Liver (tissue), 8 donors: ENCODE measurements at regions not wholly inside any gene's neighbourhood (a gene's known extent, or its start where the extent isn't known, plus 50 kb on each side); places are given as distances from the start of the nearest gene placed in this dataset.

Experiments used
- DNase-seq: peaks from one replicate; pipeline ENCODE4 v3.0.0-alpha.2; 2017; ENCODE audit warnings: low spot score
- H3K27ac ChIP-seq, 2 donors: one replicate each; pipeline ENCODE4 v1.7.0; 2013; ENCODE audit warnings: inconsistent platforms in 2 of 2, low read length in 2 of 2, control low read depth in 1 of 2, low read depth in 1 of 2, mild to moderate bottlenecking in 1 of 2
- H3K27me3 ChIP-seq, 4 donors: one replicate each; pipeline versions ENCODE4 v1.6.1 to v1.7.0; 2013; ENCODE audit warnings: low read length in 3 of 4, inconsistent platforms in 1 of 4, mild to moderate bottlenecking in 1 of 4, moderate library complexity in 1 of 4; ENCODE audit not compliant: control insufficient read depth in 4 of 4, insufficient read depth in 4 of 4
- H3K36me3 ChIP-seq, 4 donors: one replicate each; pipeline versions ENCODE4 v1.6.1 to v1.7.0; 2013; ENCODE audit warnings: low read length in 3 of 4, mild to moderate bottlenecking in 3 of 4, low read depth in 1 of 4, moderate library complexity in 1 of 4; ENCODE audit not compliant: control insufficient read depth in 4 of 4, insufficient read depth in 3 of 4
- H3K4me1 ChIP-seq, 4 donors: one replicate each; pipeline versions ENCODE4 v1.6.1 to v1.7.0; 2013; ENCODE audit warnings: low read length in 3 of 4, mild to moderate bottlenecking in 3 of 4, moderate library complexity in 1 of 4; ENCODE audit not compliant: control insufficient read depth in 4 of 4, insufficient read depth in 4 of 4
- H3K4me3 ChIP-seq, 3 donors: one replicate each; pipeline versions ENCODE4 v1.6.1 to v1.7.0; 2013; ENCODE audit warnings: low read length in 3 of 3, control low read depth in 1 of 3, low read depth in 1 of 3, mild to moderate bottlenecking in 1 of 3
- H3K9ac ChIP-seq, 2 donors: one replicate each; pipeline ENCODE4 v1.7.0; 2013; ENCODE audit warnings: low read length in 2 of 2, mild to moderate bottlenecking in 2 of 2, moderate library complexity in 2 of 2, control low read depth in 1 of 2, low read depth in 1 of 2
- H3K9me3 ChIP-seq, 4 donors: one replicate each; pipeline versions ENCODE4 v1.6.1 to v1.7.0; 2013; ENCODE audit warnings: low read length in 3 of 4; ENCODE audit not compliant: control insufficient read depth in 4 of 4
- EGR1 ChIP-seq, 2 donors: IDR thresholded peaks; 2 replicates each; pipeline ENCODE4 v1.6.1; 2016 to 2018; ENCODE audit warnings: antibody characterized with exemption in 2 of 2, low read depth in 2 of 2
- FOXA1 ChIP-seq: IDR thresholded peaks from 2 replicates; pipeline ENCODE4 v1.6.1; 2016; ENCODE audit warnings: antibody characterized with exemption
- FOXA2 ChIP-seq: IDR thresholded peaks from 2 replicates; pipeline ENCODE4 v1.6.1; 2016; ENCODE audit warnings: antibody characterized with exemption
- GABPA ChIP-seq, 2 donors: IDR thresholded peaks in 1 of 2; conservative IDR thresholded peaks in 1 of 2; 2 replicates each; pipeline ENCODE4 v1.6.1; 2016; ENCODE audit warnings: antibody characterized with exemption in 2 of 2, mild to moderate bottlenecking in 1 of 2, moderate library complexity in 1 of 2
- HNF4A ChIP-seq, 2 donors: conservative IDR thresholded peaks; 2 replicates each; pipeline ENCODE4 v1.6.1; 2016; ENCODE audit warnings: antibody characterized with exemption in 2 of 2, mild to moderate bottlenecking in 2 of 2
- HNF4G ChIP-seq: IDR thresholded peaks from 2 replicates; pipeline ENCODE4 v1.6.1; 2016; ENCODE audit warnings: antibody characterized with exemption
- JUND ChIP-seq, 2 donors: IDR thresholded peaks; 2 replicates each; pipeline ENCODE4 v1.6.1; 2016; ENCODE audit warnings: antibody characterized with exemption in 2 of 2
- NR2F2 ChIP-seq: IDR thresholded peaks from 2 replicates; pipeline ENCODE4 v1.6.1; 2016; ENCODE audit warnings: antibody characterized with exemption
- RAD21 ChIP-seq, 2 donors: IDR thresholded peaks; 2 replicates each; pipeline ENCODE4 v1.6.1; 2016; ENCODE audit warnings: antibody characterized with exemption in 2 of 2, mild to moderate bottlenecking in 2 of 2
- RXRA ChIP-seq, 2 donors: IDR thresholded peaks; 2 replicates each; pipeline ENCODE4 v1.6.1; 2017 to 2018; ENCODE audit warnings: antibody characterized with exemption in 2 of 2, mild to moderate bottlenecking in 1 of 2
- SP1 ChIP-seq: IDR thresholded peaks from 2 replicates; pipeline ENCODE4 v1.6.1; 2018; ENCODE audit warnings: antibody characterized with exemption, mild to moderate bottlenecking
- TAF1 ChIP-seq: conservative IDR thresholded peaks from 2 replicates; pipeline ENCODE4 v1.6.1; 2016; ENCODE audit warnings: antibody characterized with exemption, mild to moderate bottlenecking
- YY1 ChIP-seq: IDR thresholded peaks from 2 replicates; pipeline ENCODE4 v1.6.1; 2016; ENCODE audit warnings: antibody characterized with exemption, mild to moderate bottlenecking
- WGBS: extraction: QIAGEN DNeasy Blood & Tissue Kit; methylation state at CpG from one replicate; pipeline ENCODE4 v1.1.7; 2013; 5-methylcytosine and 5-hydroxymethylcytosine counted together
- TF ChIP-seq, protein P1 (sequence below): fragments of 150-350 bp; IDR thresholded peaks from 2 replicates; pipeline ENCODE4 v1.5.1; 2017; ENCODE audit warnings: improper control_type of control experiment, low read depth, low read length; ENCODE audit not compliant: missing input control
- TF ChIP-seq, protein P2 (sequence below): IDR thresholded peaks from 2 replicates; pipeline ENCODE4 v1.6.1; 2016; ENCODE audit warnings: antibody characterized with exemption
- TF ChIP-seq, protein P3 (sequence below): IDR thresholded peaks from 2 replicates; pipeline ENCODE4 v1.6.1; 2016; ENCODE audit warnings: antibody characterized with exemption
- TF ChIP-seq, protein P4 (sequence below): IDR thresholded peaks from 2 replicates; pipeline ENCODE4 v1.6.1; 2016; ENCODE audit warnings: antibody characterized with exemption, mild to moderate bottlenecking
- TF ChIP-seq, protein P5 (sequence below): IDR thresholded peaks from 2 replicates; pipeline ENCODE4 v1.6.1; 2016; ENCODE audit warnings: antibody characterized with exemption
- donor health status: healthy.
- donor health status: healthy.
- donor health status: healthy.
- donor health status: healthy.
- donor health status: healthy.

DNA sequence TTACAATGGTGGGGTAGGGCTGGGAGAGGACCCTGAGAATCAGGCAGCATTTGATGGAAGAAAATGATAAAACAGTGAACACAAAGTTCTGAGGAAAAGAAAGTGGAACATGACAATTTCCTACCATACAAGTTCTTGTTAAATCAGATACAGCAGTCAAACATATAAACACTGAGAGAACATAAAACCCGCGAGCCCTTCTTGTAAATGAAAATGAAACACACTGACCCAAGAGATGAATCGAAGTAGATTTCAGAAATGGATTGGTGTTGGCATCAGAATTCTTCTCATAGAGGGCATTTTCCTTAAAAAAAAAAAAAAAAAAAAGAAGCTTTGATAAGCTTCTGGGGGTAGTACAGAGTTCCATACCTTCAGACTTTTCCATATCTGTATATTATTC, 134.7 kb upstream of the TMEM45B start:
- H3K27ac ChIP-seq, result no peak overlapping the region
- H3K4me1 ChIP-seq, result no peaks in the 10 kb centered on the region
- no peak for DNase-seq
- H3K9me3 ChIP-seq, result no peaks in the 10 kb centered on the region
- H3K9ac ChIP-seq, result no peak overlapping the region
- H3K36me3 ChIP-seq, result no peaks in the 10 kb centered on the region
- TF ChIP-seq, protein P1, sequence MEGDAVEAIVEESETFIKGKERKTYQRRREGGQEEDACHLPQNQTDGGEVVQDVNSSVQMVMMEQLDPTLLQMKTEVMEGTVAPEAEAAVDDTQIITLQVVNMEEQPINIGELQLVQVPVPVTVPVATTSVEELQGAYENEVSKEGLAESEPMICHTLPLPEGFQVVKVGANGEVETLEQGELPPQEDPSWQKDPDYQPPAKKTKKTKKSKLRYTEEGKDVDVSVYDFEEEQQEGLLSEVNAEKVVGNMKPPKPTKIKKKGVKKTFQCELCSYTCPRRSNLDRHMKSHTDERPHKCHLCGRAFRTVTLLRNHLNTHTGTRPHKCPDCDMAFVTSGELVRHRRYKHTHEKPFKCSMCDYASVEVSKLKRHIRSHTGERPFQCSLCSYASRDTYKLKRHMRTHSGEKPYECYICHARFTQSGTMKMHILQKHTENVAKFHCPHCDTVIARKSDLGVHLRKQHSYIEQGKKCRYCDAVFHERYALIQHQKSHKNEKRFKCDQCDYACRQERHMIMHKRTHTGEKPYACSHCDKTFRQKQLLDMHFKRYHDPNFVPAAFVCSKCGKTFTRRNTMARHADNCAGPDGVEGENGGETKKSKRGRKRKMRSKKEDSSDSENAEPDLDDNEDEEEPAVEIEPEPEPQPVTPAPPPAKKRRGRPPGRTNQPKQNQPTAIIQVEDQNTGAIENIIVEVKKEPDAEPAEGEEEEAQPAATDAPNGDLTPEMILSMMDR, result no peak
- TF ChIP-seq NR2F2, result no peak
- no peak for TF ChIP-seq HNF4G
- no peak for TF ChIP-seq GABPA (IDR thresholded peaks at IDR 0.05 in 1 of 2, conservative IDR thresholded peaks at IDR 0.05 in 1 of 2)
- TF ChIP-seq, protein P2, sequence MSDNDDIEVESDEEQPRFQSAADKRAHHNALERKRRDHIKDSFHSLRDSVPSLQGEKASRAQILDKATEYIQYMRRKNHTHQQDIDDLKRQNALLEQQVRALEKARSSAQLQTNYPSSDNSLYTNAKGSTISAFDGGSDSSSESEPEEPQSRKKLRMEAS, result no peak
- TF ChIP-seq FOXA2, result no peak
- no peak for TF ChIP-seq HNF4A (conservative IDR thresholded peaks at IDR 0.05)
- no peak for TF ChIP-seq EGR1 (IDR thresholded peaks at IDR 0.05; ENCODE audit: low read depth in 2 of 2)
- TF ChIP-seq, protein P3, sequence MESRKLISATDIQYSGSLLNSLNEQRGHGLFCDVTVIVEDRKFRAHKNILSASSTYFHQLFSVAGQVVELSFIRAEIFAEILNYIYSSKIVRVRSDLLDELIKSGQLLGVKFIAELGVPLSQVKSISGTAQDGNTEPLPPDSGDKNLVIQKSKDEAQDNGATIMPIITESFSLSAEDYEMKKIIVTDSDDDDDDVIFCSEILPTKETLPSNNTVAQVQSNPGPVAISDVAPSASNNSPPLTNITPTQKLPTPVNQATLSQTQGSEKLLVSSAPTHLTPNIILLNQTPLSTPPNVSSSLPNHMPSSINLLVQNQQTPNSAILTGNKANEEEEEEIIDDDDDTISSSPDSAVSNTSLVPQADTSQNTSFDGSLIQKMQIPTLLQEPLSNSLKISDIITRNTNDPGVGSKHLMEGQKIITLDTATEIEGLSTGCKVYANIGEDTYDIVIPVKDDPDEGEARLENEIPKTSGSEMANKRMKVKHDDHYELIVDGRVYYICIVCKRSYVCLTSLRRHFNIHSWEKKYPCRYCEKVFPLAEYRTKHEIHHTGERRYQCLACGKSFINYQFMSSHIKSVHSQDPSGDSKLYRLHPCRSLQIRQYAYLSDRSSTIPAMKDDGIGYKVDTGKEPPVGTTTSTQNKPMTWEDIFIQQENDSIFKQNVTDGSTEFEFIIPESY, result no peak
- TF ChIP-seq RXRA (IDR thresholded peaks at IDR 0.05), result no peak
- TF ChIP-seq TAF1, result no peak
- TF ChIP-seq RAD21 (IDR thresholded peaks at IDR 0.05), result no peak
- TF ChIP-seq, protein P4, sequence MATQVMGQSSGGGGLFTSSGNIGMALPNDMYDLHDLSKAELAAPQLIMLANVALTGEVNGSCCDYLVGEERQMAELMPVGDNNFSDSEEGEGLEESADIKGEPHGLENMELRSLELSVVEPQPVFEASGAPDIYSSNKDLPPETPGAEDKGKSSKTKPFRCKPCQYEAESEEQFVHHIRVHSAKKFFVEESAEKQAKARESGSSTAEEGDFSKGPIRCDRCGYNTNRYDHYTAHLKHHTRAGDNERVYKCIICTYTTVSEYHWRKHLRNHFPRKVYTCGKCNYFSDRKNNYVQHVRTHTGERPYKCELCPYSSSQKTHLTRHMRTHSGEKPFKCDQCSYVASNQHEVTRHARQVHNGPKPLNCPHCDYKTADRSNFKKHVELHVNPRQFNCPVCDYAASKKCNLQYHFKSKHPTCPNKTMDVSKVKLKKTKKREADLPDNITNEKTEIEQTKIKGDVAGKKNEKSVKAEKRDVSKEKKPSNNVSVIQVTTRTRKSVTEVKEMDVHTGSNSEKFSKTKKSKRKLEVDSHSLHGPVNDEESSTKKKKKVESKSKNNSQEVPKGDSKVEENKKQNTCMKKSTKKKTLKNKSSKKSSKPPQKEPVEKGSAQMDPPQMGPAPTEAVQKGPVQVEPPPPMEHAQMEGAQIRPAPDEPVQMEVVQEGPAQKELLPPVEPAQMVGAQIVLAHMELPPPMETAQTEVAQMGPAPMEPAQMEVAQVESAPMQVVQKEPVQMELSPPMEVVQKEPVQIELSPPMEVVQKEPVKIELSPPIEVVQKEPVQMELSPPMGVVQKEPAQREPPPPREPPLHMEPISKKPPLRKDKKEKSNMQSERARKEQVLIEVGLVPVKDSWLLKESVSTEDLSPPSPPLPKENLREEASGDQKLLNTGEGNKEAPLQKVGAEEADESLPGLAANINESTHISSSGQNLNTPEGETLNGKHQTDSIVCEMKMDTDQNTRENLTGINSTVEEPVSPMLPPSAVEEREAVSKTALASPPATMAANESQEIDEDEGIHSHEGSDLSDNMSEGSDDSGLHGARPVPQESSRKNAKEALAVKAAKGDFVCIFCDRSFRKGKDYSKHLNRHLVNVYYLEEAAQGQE, result no peak
- TF ChIP-seq YY1, result no peak
- TF ChIP-seq, protein P5, sequence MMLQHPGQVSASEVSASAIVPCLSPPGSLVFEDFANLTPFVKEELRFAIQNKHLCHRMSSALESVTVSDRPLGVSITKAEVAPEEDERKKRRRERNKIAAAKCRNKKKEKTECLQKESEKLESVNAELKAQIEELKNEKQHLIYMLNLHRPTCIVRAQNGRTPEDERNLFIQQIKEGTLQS, result no peak
- TF ChIP-seq JUND (IDR thresholded peaks at IDR 0.05), result no peak
- no peak for TF ChIP-seq FOXA1
- no peak for TF ChIP-seq SP1
- H3K27me3 ChIP-seq, result peaks cover 0 to 4% (median 0%) of the 10 kb centered on the region in 4 donors
- H3K4me3 ChIP-seq, result no peak overlapping the region
- WGBS, result 74% methylated on average over 3 of the region's 3 CpGs
